ENCODE measurements at regions not wholly inside any gene's neighbourhood (a gene's known extent, or its start where the extent isn't known, plus 50 kb on each side); places are given as distances from the start of the nearest gene placed in this dataset.

- H3K27ac ChIP-seq (ENCODE audit: low read length) = no peak overlapping the region
- no peaks in the 10 kb centered on the region for H3K4me1 ChIP-seq (ENCODE audit: insufficient read depth, low read length)
- no peaks in the 10 kb centered on the region for H3K36me3 ChIP-seq (ENCODE audit: insufficient read depth, low read length)
- TF ChIP-seq CTCF (IDR thresholded peaks at IDR 0.05; ENCODE audit: borderline replicate concordance, extremely low read depth, low read length, poor library complexity, severe bottlenecking) = no peak
- TF ChIP-seq EZH2 (IDR thresholded peaks at IDR 0.05; ENCODE audit: borderline replicate concordance, low read depth, low read length, severe bottlenecking) = no peak
- H4K20me1 ChIP-seq (ENCODE audit: insufficient read depth, low read length) = no peaks in the 10 kb centered on the region
- no peaks in the 10 kb centered on the region for H3K9me3 ChIP-seq (ENCODE audit: insufficient read depth, low read length, severe bottlenecking)
- H3K27me3 ChIP-seq (ENCODE audit: insufficient read depth, low read length, poor library complexity) = no peaks in the 10 kb centered on the region
- no peak overlapping the region for H3K4me2 ChIP-seq (ENCODE audit: insufficient read depth, low read length)
- no peak overlapping the region for H3K4me3 ChIP-seq (ENCODE audit: low read depth in 1 of 2, low read length in 2 of 2)
- no peak overlapping the region for H3K9ac ChIP-seq (ENCODE audit: low read depth, low read length)
- DNase-seq (no peak), ATAC-seq (ENCODE audit: insufficient read depth, low read depth) (no peak)
- H2AFZ ChIP-seq (ENCODE audit: low read depth, low read length) = no peak overlapping the region
- H3K79me2 ChIP-seq (ENCODE audit: insufficient read depth, low read length) = no peaks in the 10 kb centered on the region
These were observed 134.3 kb upstream of the C1orf174 start for GRCh38 chr1:4034318-4034887.

GRCh38 chr1:4044967-4045366, 144.9 kb upstream of the C1orf174 start:
- Histone ChIP-seq H3K9me3 (ENCODE audit: insufficient read depth, low read length, severe bottlenecking) (no peaks in the 10 kb centered on the region), H3K4me2 (ENCODE audit: insufficient read depth, low read length) (no peak overlapping the region), H3K27ac (ENCODE audit: low read length) (no peak overlapping the region), H3K4me3 (ENCODE audit: low read depth in 1 of 2, low read length in 2 of 2) (no peak overlapping the region), H3K36me3 (ENCODE audit: insufficient read depth, low read length) (no peaks in the 10 kb centered on the region), H4K20me1 (ENCODE audit: insufficient read depth, low read length) (no peaks in the 10 kb centered on the region), H3K27me3 (ENCODE audit: insufficient read depth, low read length, poor library complexity) (no peaks in the 10 kb centered on the region), H2AFZ (ENCODE audit: low read depth, low read length) (no peak overlapping the region), H3K79me2 (ENCODE audit: insufficient read depth, low read length) (no peaks in the 10 kb centered on the region), H3K4me1 (ENCODE audit: insufficient read depth, low read length) (peaks cover 15% of the 10 kb centered on the region), H3K9ac (ENCODE audit: low read depth, low read length) (no peak overlapping the region)
- TF ChIP-seq CTCF (IDR thresholded peaks at IDR 0.05; ENCODE audit: borderline replicate concordance, extremely low read depth, low read length, poor library complexity, severe bottlenecking) = no peak
- TF ChIP-seq EZH2 (IDR thresholded peaks at IDR 0.05; ENCODE audit: borderline replicate concordance, low read depth, low read length, severe bottlenecking) = no peak
- DNase-seq = no peak
- no peak for ATAC-seq (ENCODE audit: insufficient read depth, low read depth)

GRCh38 chr1:4045397-4046010, 145.4 kb upstream of the C1orf174 start:
- DNase-seq (no peak), ATAC-seq (ENCODE audit: insufficient read depth, low read depth) (no peak)
- H3K9ac ChIP-seq (ENCODE audit: low read depth, low read length) = no peak overlapping the region
- no peak overlapping the region for H2AFZ ChIP-seq (ENCODE audit: low read depth, low read length)
- TF ChIP-seq CTCF (IDR thresholded peaks at IDR 0.05; ENCODE audit: borderline replicate concordance, extremely low read depth, low read length, poor library complexity, severe bottlenecking) (no peak), EZH2 (IDR thresholded peaks at IDR 0.05; ENCODE audit: borderline replicate concordance, low read depth, low read length, severe bottlenecking) (no peak)
- no peaks in the 10 kb centered on the region for H3K9me3 ChIP-seq (ENCODE audit: insufficient read depth, low read length, severe bottlenecking)
- H3K4me2 ChIP-seq (ENCODE audit: insufficient read depth, low read length) = no peak overlapping the region
- H3K27me3 ChIP-seq (ENCODE audit: insufficient read depth, low read length, poor library complexity) = no peaks in the 10 kb centered on the region
- no peaks in the 10 kb centered on the region for H3K36me3 ChIP-seq (ENCODE audit: insufficient read depth, low read length)
- H3K27ac ChIP-seq (ENCODE audit: low read length) = no peak overlapping the region
- H3K4me1 ChIP-seq (ENCODE audit: insufficient read depth, low read length) = peaks cover 15% of the 10 kb centered on the region
- no peak overlapping the region for H3K4me3 ChIP-seq (ENCODE audit: low read depth in 1 of 2, low read length in 2 of 2)
- no peaks in the 10 kb centered on the region for H4K20me1 ChIP-seq (ENCODE audit: insufficient read depth, low read length)
- no peaks in the 10 kb centered on the region for H3K79me2 ChIP-seq (ENCODE audit: insufficient read depth, low read length)

All from DND-41 (cell line).